ENCODE measurements at regions not wholly inside any gene's neighbourhood (a gene's known extent, or its start where the extent isn't known, plus 50 kb on each side); places are given as distances from the start of the nearest gene placed in this dataset.

DNA sequence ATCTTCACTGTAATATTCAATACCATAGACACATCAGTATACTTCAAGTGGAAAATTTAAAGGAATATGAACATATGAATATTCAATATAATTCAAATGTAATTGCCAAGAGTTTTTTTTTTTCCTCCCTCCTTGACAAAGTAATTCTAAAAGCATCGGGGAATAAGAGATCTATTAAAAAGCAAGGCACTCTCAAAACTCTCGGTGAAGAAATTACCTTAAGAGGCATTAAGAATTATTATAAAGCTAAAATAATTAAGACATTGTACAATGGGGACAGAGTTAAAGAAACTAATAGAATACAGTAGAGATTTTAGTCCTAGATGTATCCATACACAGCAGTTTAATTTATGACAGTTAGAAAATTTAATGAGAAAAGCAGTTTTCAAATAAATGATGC lies 390.0 kb upstream of the SLC8A1 start:
- DNase-seq (ENCODE audit: low read depth): no peak
- TF ChIP-seq, protein P1, sequence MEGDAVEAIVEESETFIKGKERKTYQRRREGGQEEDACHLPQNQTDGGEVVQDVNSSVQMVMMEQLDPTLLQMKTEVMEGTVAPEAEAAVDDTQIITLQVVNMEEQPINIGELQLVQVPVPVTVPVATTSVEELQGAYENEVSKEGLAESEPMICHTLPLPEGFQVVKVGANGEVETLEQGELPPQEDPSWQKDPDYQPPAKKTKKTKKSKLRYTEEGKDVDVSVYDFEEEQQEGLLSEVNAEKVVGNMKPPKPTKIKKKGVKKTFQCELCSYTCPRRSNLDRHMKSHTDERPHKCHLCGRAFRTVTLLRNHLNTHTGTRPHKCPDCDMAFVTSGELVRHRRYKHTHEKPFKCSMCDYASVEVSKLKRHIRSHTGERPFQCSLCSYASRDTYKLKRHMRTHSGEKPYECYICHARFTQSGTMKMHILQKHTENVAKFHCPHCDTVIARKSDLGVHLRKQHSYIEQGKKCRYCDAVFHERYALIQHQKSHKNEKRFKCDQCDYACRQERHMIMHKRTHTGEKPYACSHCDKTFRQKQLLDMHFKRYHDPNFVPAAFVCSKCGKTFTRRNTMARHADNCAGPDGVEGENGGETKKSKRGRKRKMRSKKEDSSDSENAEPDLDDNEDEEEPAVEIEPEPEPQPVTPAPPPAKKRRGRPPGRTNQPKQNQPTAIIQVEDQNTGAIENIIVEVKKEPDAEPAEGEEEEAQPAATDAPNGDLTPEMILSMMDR (conservative IDR thresholded peaks at IDR 0.05; ENCODE audit: low read depth, low read length): no peak
- H3K4me3 ChIP-seq (ENCODE audit: low read length): no peak overlapping the region

DNA sequence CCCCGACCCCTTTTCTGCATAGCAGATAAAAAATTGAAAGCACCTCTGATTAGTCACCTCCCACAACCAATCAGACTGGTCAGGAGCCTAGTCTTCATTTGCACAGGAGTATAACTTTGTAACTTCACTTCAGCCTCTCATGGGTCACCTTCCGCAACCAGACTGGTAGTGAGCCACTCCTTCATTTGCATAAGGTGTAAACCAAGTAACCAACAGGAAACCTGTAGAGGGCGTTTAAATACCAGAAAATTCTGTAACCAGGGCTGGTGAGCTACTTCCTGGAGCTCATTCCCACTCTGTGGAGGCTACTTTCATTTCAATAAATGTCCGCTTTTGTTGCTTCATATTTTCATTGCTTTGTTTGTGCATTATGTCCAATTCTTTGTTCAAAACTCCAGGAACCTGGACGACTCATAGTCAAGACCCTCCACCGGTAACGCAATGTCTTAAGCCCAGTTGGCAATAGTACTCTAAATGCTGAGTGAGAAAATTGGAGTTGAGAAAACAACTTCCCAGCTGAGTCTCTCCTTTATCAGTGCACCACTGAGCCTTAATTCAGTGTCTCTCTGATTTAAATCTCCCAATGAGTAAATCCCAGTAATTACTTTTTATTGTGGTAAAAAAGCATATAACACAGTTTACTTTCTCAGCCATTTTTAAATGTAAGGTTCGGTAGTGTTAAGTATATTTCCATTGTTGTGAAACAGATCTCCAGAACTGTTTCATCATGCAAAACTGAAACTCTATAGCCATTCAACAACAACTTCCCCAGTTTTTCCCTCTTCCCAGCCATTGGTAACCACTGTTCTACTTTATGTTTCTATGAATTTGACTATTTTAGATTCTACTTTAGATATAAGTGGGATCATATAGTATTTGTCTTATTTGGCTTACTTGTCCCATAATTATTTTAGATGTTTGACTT lies 392.7 kb upstream of the SLC8A1 start:
- H3K4me3 ChIP-seq (ENCODE audit: low read length): no peak overlapping the region
- no peak for DNase-seq (ENCODE audit: low read depth)
- TF ChIP-seq, protein P1 (conservative IDR thresholded peaks at IDR 0.05; ENCODE audit: low read depth, low read length): peak; percentile 17

DNA sequence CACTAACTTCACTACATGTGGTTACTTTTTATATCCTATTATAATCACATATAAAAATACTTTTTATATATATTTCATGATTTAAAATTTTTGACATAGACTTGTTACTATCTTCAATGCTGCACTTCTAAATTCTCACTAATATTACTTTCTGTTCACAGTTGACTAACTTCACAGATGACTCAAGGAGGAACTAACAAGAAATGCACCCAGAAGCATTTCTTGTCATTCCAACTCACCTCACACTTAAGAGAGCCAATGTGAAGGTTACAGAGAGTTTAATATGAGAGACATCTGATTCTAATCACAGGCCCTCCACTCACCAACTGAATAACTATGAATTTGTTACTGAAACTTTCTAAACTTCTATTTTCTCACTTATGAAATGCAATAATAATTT lies 399.8 kb upstream of the SLC8A1 start:
- TF ChIP-seq, protein P1 (conservative IDR thresholded peaks at IDR 0.05; ENCODE audit: low read depth, low read length): no peak
- no peak overlapping the region for H3K4me3 ChIP-seq (ENCODE audit: low read length)
- DNase-seq (ENCODE audit: low read depth): no peak

DNA sequence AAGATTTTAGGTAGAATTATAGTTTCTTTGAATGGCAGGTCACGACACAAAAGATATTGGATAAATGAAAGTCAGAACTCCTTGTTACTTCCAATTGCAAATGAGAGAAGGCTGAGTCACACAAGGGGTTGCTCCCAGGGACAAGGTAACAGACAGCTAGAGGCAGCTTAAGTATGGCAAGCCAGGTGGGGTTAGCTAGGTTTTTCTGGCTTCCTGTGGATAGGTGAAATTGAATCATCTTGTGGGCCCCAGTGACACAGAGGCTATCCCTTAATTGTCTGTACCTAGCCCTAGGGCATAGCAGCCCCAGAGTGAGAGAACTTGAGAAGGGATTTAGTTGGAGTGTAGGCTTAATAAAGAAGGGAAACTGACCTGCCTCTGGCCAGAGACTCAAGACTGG lies 407.7 kb upstream of the SLC8A1 start:
- TF ChIP-seq, protein P1 (conservative IDR thresholded peaks at IDR 0.05; ENCODE audit: low read depth, low read length): no peak
- no peak for DNase-seq (ENCODE audit: low read depth)
- H3K4me3 ChIP-seq (ENCODE audit: low read length): no peak overlapping the region

DNA sequence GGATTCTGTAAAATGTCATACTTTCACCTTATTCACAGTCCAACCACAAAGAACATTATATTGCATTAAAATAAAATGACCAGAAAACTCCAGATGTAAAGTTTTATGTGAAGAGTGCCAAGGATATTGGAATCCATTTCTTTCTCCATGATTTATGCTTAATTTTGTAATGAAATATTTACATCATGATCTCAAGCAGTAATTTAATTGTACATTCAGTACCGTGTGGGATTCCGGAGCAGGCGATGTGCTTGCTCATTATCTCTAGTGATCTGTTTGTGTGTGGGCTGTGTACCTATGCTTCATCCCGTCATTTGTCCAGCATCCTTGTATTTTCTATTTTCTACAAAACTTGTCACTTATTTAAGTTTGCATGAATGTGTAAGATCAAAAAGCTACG lies 415.9 kb upstream of the SLC8A1 start:
- no peak for DNase-seq (ENCODE audit: low read depth)
- H3K4me3 ChIP-seq (ENCODE audit: low read length): no peak overlapping the region
- TF ChIP-seq, protein P1 (conservative IDR thresholded peaks at IDR 0.05; ENCODE audit: low read depth, low read length): no peak

DNA sequence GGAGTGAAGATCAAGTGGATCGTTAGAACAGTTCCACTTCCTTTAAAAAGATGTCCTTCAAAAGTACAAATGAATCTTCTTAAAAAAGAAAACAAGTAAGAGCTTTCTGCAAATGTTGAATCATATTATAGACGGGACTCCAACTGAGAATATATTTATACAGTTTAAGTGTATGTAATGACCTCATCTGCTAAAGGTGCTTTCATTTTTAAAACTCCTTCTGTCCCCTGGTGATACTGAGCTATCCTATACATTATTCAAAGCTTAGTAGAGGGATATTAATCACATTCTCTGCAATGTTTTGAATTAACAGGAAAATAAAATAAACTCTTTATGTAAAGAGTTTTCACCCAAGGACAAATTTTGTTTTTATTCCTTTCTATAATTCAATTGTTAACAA lies 420.7 kb upstream of the SLC8A1 start:
- DNase-seq (ENCODE audit: low read depth): no peak
- no peak overlapping the region for H3K4me3 ChIP-seq (ENCODE audit: low read length)
- TF ChIP-seq, protein P1 (conservative IDR thresholded peaks at IDR 0.05; ENCODE audit: low read depth, low read length): no peak

DNA sequence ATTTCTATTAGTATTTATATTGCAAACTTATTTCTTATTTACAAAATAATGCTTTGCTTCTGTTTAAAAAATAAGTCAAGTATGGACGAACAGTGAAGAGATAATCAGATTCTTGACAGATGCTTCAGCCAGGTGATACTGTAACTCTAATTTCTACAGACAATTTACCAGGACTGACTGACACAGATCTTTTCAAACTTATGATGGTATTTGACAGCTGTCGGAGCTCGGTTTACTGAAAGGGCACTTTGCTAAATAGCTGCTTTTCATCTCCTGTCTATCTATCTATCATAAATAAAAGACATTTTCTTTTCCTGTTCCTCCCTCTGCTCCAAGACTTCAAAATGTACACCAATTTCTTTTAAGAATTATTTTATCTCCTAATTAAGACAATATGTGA lies 422.5 kb upstream of the SLC8A1 start:
- H3K4me3 ChIP-seq (ENCODE audit: low read length): no peak overlapping the region
- TF ChIP-seq, protein P1 (conservative IDR thresholded peaks at IDR 0.05; ENCODE audit: low read depth, low read length): no peak
- no peak for DNase-seq (ENCODE audit: low read depth)

Measured in retinal pigment epithelial cell (primary cell).